Neural progenitor cell (in vitro differentiated cells): ENCODE measurements at regions not wholly inside any gene's neighbourhood (a gene's known extent, or its start where the extent isn't known, plus 50 kb on each side); places are given as distances from the start of the nearest gene placed in this dataset.

Experiments
- EZH2phosphoT487 ChIP-seq: fragments of 200-600 bp; sonication (generic); IDR thresholded peaks from 2 replicates; pipeline ENCODE4 v1.6.1; 2017; ENCODE audit warnings: antibody characterized with exemption
- TF ChIP-seq, protein P1 (sequence below): fragments of 200-600 bp; sonication (generic); IDR thresholded peaks from 2 replicates; pipeline ENCODE4 v1.5.1; 2017; ENCODE audit warnings: antibody characterized with exemption, mild to moderate bottlenecking

- TF ChIP-seq EZH2phosphoT487: no peak
- TF ChIP-seq, protein P1, sequence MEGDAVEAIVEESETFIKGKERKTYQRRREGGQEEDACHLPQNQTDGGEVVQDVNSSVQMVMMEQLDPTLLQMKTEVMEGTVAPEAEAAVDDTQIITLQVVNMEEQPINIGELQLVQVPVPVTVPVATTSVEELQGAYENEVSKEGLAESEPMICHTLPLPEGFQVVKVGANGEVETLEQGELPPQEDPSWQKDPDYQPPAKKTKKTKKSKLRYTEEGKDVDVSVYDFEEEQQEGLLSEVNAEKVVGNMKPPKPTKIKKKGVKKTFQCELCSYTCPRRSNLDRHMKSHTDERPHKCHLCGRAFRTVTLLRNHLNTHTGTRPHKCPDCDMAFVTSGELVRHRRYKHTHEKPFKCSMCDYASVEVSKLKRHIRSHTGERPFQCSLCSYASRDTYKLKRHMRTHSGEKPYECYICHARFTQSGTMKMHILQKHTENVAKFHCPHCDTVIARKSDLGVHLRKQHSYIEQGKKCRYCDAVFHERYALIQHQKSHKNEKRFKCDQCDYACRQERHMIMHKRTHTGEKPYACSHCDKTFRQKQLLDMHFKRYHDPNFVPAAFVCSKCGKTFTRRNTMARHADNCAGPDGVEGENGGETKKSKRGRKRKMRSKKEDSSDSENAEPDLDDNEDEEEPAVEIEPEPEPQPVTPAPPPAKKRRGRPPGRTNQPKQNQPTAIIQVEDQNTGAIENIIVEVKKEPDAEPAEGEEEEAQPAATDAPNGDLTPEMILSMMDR: no peak
These were observed 76.1 kb downstream of the CYP26A1 start for GRCh38 chr10:93149761-93150160.
